ENCODE measurements at regions not wholly inside any gene's neighbourhood (a gene's known extent, or its start where the extent isn't known, plus 50 kb on each side); places are given as distances from the start of the nearest gene placed in this dataset.

GRCh38 chr11:10946072-10946471 is 88.2 kb upstream of the ZBED5 start:
- no peak overlapping the region for H3K27ac Mint-ChIP-seq (ENCODE audit: unreplicated experiment)
- TF ChIP-seq CTCF (IDR thresholded peaks at IDR 0.05; ENCODE audit: insufficient read depth, low read depth, low read length): no peak
- TF ChIP-seq EZH2 (IDR thresholded peaks at IDR 0.05; ENCODE audit: insufficient read depth, low read length): no peak
- no peak overlapping the region for H2AFZ ChIP-seq (ENCODE audit: low read depth, low read length)

DNA sequence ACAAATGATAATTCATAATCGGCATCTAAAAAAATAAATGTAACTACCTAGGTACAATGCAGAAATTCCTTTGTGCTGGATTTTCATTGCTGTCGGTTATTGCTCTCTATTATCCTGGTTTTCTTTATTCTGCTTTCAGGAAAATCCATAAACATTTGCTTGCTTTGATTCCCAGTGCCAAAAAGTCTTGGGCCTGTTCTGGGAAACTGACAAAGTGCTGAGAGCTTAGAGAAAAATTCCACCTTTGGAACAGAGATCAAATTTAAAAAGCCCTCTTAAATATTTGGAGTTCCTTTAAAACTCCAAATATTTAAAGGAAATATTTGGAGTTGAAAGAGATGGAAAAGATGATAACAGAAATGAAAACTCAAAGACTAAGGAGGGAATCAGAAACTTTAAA is 87.3 kb upstream of the ZBED5 start:
- Mint-ChIP-seq H3K9me3 (ENCODE audit: unreplicated experiment) (peaks cover 9% of the 10 kb centered on the region), H3K27ac (ENCODE audit: unreplicated experiment) (no peak overlapping the region), H3K4me1 (ENCODE audit: low read depth, unreplicated experiment) (peaks cover 10% of the 10 kb centered on the region), H3K36me3 (ENCODE audit: low read depth, unreplicated experiment) (no peaks in the 10 kb centered on the region), H3K4me3 (ENCODE audit: unreplicated experiment) (no peak overlapping the region), H3K27me3 (ENCODE audit: low read depth, unreplicated experiment) (peaks cover 11% of the 10 kb centered on the region)
- no peaks in the 10 kb centered on the region for H3K4me1 ChIP-seq (ENCODE audit: insufficient read depth, low read length)
- H3K9ac ChIP-seq (ENCODE audit: low read length): no peak overlapping the region
- no peaks in the 10 kb centered on the region for H4K20me1 ChIP-seq (ENCODE audit: insufficient read depth, low read length)
- no peak overlapping the region for H3K4me3 ChIP-seq (ENCODE audit: insufficient read depth, low read depth, low read length)
- no peak overlapping the region for H3K4me2 ChIP-seq (ENCODE audit: low read length)
- no peak overlapping the region for H2AFZ ChIP-seq (ENCODE audit: low read depth, low read length)
- H3K27me3 ChIP-seq (ENCODE audit: insufficient read depth, low read length): no peaks in the 10 kb centered on the region
- DNase-seq (ENCODE audit: low read depth) (no peak), FAIRE-seq (no peak)
- H3K79me2 ChIP-seq (ENCODE audit: insufficient read depth, low read length): no peaks in the 10 kb centered on the region
- no peak for TF ChIP-seq EZH2 (IDR thresholded peaks at IDR 0.05; ENCODE audit: insufficient read depth, low read length)
- no peak for TF ChIP-seq CTCF (IDR thresholded peaks at IDR 0.05; ENCODE audit: insufficient read depth, low read depth, low read length)
- no peaks in the 10 kb centered on the region for H3K36me3 ChIP-seq (ENCODE audit: insufficient read depth, low read length)
- no peaks in the 10 kb centered on the region for H3K9me3 ChIP-seq (ENCODE audit: insufficient read depth, low read depth, low read length)
- H3K27ac ChIP-seq (ENCODE audit: low read depth, low read length): no peak overlapping the region

More at GRCh38 chr11:10946072-10946471, 88.2 kb upstream of the ZBED5 start:
- no peaks in the 10 kb centered on the region for H3K27me3 ChIP-seq (ENCODE audit: insufficient read depth, low read length)
- no peaks in the 10 kb centered on the region for H3K36me3 ChIP-seq (ENCODE audit: insufficient read depth, low read length)
- H4K20me1 ChIP-seq (ENCODE audit: insufficient read depth, low read length): no peaks in the 10 kb centered on the region
- no peak overlapping the region for H3K27ac ChIP-seq (ENCODE audit: low read depth, low read length)
- H3K9me3 ChIP-seq (ENCODE audit: insufficient read depth, low read depth, low read length): no peaks in the 10 kb centered on the region
- peaks cover 9% of the 10 kb centered on the region for H3K9me3 Mint-ChIP-seq (ENCODE audit: unreplicated experiment)
- no peak for DNase-seq (ENCODE audit: low read depth)
- H3K9ac ChIP-seq (ENCODE audit: low read length): no peak overlapping the region
- H3K4me2 ChIP-seq (ENCODE audit: low read length): no peak overlapping the region
- no peaks in the 10 kb centered on the region for H3K79me2 ChIP-seq (ENCODE audit: insufficient read depth, low read length)
- no peak overlapping the region for H3K4me3 Mint-ChIP-seq (ENCODE audit: unreplicated experiment)
- FAIRE-seq: no peak
- H3K36me3 Mint-ChIP-seq (ENCODE audit: low read depth, unreplicated experiment): no peaks in the 10 kb centered on the region
- H3K4me1 Mint-ChIP-seq (ENCODE audit: low read depth, unreplicated experiment): peaks cover 10% of the 10 kb centered on the region
- H3K4me1 ChIP-seq (ENCODE audit: insufficient read depth, low read length): no peaks in the 10 kb centered on the region
- H3K4me3 ChIP-seq (ENCODE audit: insufficient read depth, low read depth, low read length): no peak overlapping the region
- peaks cover 18% of the 10 kb centered on the region for H3K27me3 Mint-ChIP-seq (ENCODE audit: low read depth, unreplicated experiment)

GRCh38 chr11:10943968-10944367 is 86.1 kb upstream of the ZBED5 start:
- no peak overlapping the region for H3K9ac ChIP-seq (ENCODE audit: low read length)
- FAIRE-seq (no peak), DNase-seq (ENCODE audit: low read depth) (peak; percentile 50)
- H3K4me1 ChIP-seq (ENCODE audit: insufficient read depth, low read length): no peaks in the 10 kb centered on the region
- H3K27me3 ChIP-seq (ENCODE audit: insufficient read depth, low read length): no peaks in the 10 kb centered on the region
- peaks cover 2% of the 10 kb centered on the region for H3K9me3 Mint-ChIP-seq (ENCODE audit: unreplicated experiment)
- TF ChIP-seq CTCF (IDR thresholded peaks at IDR 0.05; ENCODE audit: insufficient read depth, low read depth, low read length): no peak
- no peak for TF ChIP-seq EZH2 (IDR thresholded peaks at IDR 0.05; ENCODE audit: insufficient read depth, low read length)
- H3K9me3 ChIP-seq (ENCODE audit: insufficient read depth, low read depth, low read length): no peaks in the 10 kb centered on the region
- no peak overlapping the region for H3K4me2 ChIP-seq (ENCODE audit: low read length)
- peaks cover 9% of the 10 kb centered on the region for H3K27me3 Mint-ChIP-seq (ENCODE audit: low read depth, unreplicated experiment)
- no peak overlapping the region for H3K4me3 Mint-ChIP-seq (ENCODE audit: unreplicated experiment)
- no peaks in the 10 kb centered on the region for H4K20me1 ChIP-seq (ENCODE audit: insufficient read depth, low read length)
- H3K27ac ChIP-seq (ENCODE audit: low read depth, low read length): no peak overlapping the region
- no peak overlapping the region for H2AFZ ChIP-seq (ENCODE audit: low read depth, low read length)
- H3K79me2 ChIP-seq (ENCODE audit: insufficient read depth, low read length): no peaks in the 10 kb centered on the region
- no peaks in the 10 kb centered on the region for H3K36me3 ChIP-seq (ENCODE audit: insufficient read depth, low read length)
- peaks cover 10% of the 10 kb centered on the region for H3K4me1 Mint-ChIP-seq (ENCODE audit: low read depth, unreplicated experiment)
- H3K36me3 Mint-ChIP-seq (ENCODE audit: low read depth, unreplicated experiment): no peaks in the 10 kb centered on the region
- H3K27ac Mint-ChIP-seq (ENCODE audit: unreplicated experiment): no peak overlapping the region
- no peak overlapping the region for H3K4me3 ChIP-seq (ENCODE audit: insufficient read depth, low read depth, low read length)
